ENCODE measurements at regions not wholly inside any gene's neighbourhood (a gene's known extent, or its start where the extent isn't known, plus 50 kb on each side); places are given as distances from the start of the nearest gene placed in this dataset.

DNA sequence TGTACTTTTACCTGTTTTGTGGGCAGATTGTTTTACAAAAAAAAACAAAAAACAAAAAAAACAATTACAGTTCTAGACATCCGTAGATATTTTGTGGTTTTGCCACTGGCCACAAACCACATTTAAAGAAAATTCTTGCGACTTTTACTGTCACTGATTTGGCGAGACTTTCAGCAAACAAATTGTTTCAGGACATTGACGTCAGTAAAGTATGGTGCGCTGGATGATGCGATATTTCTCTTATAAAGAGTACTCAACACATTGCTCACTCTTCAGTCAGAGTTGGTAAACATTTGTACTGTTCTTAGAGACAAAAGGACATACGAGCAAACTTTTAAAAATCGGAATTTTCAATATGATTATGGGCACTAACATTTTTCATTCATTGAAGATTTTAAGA is 229.8 kb downstream of the HAO1 start:
- TF ChIP-seq, protein P1, sequence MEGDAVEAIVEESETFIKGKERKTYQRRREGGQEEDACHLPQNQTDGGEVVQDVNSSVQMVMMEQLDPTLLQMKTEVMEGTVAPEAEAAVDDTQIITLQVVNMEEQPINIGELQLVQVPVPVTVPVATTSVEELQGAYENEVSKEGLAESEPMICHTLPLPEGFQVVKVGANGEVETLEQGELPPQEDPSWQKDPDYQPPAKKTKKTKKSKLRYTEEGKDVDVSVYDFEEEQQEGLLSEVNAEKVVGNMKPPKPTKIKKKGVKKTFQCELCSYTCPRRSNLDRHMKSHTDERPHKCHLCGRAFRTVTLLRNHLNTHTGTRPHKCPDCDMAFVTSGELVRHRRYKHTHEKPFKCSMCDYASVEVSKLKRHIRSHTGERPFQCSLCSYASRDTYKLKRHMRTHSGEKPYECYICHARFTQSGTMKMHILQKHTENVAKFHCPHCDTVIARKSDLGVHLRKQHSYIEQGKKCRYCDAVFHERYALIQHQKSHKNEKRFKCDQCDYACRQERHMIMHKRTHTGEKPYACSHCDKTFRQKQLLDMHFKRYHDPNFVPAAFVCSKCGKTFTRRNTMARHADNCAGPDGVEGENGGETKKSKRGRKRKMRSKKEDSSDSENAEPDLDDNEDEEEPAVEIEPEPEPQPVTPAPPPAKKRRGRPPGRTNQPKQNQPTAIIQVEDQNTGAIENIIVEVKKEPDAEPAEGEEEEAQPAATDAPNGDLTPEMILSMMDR (tag by site-specific recombination; IDR thresholded peaks at IDR 0.05) = no peak
- TF ChIP-seq, protein P2, sequence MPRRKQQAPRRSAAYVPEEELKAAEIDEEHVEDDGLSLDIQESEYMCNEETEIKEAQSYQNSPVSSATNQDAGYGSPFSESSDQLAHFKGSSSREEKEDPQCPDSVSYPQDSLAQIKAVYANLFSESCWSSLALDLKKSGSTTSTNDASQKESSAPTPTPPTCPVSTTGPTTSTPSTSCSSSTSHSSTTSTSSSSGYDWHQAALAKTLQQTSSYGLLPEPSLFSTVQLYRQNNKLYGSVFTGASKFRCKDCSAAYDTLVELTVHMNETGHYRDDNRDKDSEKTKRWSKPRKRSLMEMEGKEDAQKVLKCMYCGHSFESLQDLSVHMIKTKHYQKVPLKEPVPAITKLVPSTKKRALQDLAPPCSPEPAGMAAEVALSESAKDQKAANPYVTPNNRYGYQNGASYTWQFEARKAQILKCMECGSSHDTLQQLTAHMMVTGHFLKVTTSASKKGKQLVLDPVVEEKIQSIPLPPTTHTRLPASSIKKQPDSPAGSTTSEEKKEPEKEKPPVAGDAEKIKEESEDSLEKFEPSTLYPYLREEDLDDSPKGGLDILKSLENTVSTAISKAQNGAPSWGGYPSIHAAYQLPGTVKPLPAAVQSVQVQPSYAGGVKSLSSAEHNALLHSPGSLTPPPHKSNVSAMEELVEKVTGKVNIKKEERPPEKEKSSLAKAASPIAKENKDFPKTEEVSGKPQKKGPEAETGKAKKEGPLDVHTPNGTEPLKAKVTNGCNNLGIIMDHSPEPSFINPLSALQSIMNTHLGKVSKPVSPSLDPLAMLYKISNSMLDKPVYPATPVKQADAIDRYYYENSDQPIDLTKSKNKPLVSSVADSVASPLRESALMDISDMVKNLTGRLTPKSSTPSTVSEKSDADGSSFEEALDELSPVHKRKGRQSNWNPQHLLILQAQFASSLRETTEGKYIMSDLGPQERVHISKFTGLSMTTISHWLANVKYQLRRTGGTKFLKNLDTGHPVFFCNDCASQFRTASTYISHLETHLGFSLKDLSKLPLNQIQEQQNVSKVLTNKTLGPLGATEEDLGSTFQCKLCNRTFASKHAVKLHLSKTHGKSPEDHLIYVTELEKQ (tag by site-specific recombination; IDR thresholded peaks at IDR 0.05; ENCODE audit: borderline replicate concordance) = no peak
- TF ChIP-seq ZNF324 (tag by site-specific recombination; IDR thresholded peaks at IDR 0.05) (no peak), ZNF660 (tag by site-specific recombination; IDR thresholded peaks at IDR 0.05) (no peak), ZBTB8A (tag by site-specific recombination; IDR thresholded peaks at IDR 0.05) (no peak), MEIS1 (CRISPR knock-in tag; IDR thresholded peaks at IDR 0.05; ENCODE audit: borderline replicate concordance) (no peak), ZNF175 (tag by site-specific recombination; IDR thresholded peaks at IDR 0.05) (no peak), ZNF585B (tag by site-specific recombination; IDR thresholded peaks at IDR 0.05) (no peak)
